HG03432 (cell line): ENCODE measurements at regions not wholly inside any gene's neighbourhood (a gene's known extent, or its start where the extent isn't known, plus 50 kb on each side); places are given as distances from the start of the nearest gene placed in this dataset.

Experiments
- ATAC-seq: cut with Tn5 transposase; IDR thresholded peaks from one replicate; pipeline ENCODE4 v1.9.1; 2021; ENCODE audit warnings: mild to moderate bottlenecking, moderate library complexity; ENCODE audit not compliant: unreplicated experiment

DNA sequence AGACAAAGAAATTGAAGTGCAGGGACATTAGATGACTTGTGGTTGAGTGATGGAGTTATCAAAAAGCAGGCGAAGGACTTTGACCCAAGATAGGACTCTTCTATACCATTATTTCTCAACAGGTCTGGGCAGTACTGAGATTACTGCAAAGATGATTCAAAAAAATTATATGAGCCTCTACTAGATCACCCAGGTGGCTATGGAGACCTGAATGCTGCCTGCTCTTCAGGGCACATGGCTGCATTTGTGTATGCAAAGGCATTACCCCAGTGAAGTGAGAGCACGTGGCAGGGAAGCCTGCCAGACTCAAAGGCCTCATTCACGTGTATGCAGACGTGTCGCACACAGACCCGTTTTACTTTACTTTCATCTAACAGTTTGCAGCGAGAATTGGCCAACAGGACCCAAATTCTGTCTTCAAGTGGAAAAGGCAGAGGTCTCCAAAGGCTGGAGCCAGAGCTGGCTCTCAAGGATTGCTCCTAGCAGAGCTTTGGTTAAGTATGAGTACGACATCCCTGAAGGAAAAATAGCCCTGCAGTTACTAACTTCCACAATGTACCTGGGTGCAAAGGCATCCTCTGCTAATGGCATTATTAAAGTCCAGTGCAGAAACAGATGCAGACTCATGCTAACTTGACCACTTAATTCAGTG lies 113.8 kb upstream of the ARMC2 start:
- no peak for ATAC-seq

DNA sequence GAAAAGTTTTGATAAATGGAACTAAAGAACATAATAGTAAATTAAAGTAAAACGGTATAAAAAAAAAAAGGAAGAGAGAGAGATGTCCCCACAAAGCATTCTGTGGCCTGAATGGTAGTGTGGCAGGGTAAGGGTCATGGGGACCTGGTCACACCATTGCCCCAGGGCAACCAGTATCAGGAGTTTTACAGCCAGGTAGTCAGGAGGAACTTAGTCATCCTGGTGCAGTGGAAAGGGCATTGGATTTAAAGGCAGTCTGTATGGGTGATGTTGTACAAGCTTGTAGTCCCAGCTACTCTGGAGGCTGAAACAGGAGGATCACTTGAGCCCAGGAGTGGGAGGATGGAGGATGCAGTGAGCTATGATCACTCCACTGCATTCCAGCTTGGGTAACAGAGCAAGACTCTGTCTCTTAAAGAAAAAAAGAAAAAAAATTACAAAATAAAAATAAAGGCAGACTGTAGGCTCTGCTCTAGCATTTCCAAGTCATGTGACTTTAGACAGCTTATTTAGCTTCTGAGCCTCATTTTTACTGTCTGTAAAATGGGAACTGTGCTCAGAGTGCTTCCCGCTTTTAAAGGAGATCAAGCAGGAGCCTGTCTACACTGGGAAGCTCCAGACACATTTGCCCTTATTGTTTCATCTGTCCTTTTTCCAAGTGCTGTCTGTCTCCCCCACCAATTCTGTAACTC lies 112.8 kb upstream of the ARMC2 start:
- ATAC-seq, result no peak

DNA sequence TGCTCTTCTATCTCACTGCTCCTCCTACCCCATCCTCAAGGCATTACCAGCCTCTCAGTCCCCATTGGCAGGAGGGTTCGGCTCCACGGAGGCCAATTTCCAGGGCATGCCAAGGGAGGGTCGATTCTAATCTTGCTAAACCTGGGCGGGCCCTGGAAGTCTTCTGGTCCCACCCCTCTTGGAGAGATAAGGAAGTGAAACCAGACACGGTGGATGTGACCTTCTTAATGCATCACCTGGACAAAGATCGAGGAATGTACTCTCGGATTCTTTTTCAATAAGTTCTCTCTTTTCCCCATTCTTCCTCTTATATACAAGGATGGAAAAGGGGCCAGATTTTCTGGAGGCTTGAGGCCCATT lies 112.2 kb upstream of the ARMC2 start:
- ATAC-seq, result no peak

DNA sequence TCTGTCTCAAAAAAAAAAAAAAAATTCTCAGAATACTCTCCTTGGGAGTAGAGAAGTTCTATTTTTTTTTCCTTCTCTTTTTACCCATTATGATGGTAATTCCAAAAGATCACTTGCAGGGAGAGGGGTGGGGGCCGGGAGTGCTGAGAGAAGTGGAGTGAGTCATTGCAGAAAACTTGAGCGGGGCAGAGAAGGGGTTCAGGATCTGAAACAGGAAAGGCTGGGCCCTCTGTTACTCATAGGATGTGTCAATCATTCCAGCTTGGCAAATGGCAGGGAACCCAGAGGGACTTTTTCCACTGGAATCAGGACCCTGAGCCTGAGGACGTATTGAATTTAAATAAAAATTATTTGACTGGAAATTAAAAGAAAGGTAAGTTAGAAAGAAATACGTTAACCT lies 111.4 kb upstream of the ARMC2 start:
- no peak for ATAC-seq

DNA sequence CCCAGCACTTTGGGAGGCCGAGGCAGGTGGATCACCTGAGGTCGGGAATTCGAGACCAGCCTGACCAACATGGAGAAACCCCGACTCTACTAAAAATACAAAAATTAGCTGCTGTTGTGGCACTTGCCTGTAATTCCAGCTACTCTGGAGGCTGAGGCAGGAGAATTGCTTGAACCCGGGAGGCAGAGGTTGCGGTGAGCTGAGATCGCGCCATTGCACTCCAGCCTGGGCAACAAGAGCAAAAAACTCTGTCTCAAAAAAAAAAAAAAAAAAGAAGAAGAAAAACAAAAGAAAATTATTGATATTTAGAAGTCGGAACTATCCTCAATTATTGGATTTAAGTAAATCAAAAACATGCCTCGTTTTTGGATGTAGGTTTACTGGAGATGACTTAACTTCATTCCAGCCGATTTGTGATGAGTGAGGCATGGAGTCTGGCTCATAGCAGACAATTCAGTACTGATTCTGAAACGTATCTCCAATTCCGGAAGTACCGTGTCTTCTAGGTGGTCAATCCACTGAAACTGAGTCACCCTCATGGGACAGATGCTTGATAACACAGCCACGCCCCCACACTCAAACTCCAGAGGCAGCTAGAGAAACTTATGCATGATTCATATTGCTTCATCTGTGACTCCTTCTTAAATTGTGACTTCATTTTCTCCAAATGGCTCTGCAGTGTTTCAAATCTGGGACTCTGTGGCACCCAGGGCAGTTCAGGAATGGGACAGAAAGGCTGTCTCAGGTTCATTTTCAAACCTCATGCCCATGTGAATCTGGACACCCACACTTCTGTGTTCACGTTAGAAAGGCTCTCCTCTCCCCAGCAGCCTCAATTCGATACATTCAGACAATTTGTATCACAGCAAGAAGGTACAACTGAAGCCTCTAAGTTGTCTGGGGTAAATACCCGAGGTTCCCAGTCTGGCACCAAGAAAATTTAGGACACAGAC lies 110.4 kb upstream of the ARMC2 start:
- no peak for ATAC-seq

DNA sequence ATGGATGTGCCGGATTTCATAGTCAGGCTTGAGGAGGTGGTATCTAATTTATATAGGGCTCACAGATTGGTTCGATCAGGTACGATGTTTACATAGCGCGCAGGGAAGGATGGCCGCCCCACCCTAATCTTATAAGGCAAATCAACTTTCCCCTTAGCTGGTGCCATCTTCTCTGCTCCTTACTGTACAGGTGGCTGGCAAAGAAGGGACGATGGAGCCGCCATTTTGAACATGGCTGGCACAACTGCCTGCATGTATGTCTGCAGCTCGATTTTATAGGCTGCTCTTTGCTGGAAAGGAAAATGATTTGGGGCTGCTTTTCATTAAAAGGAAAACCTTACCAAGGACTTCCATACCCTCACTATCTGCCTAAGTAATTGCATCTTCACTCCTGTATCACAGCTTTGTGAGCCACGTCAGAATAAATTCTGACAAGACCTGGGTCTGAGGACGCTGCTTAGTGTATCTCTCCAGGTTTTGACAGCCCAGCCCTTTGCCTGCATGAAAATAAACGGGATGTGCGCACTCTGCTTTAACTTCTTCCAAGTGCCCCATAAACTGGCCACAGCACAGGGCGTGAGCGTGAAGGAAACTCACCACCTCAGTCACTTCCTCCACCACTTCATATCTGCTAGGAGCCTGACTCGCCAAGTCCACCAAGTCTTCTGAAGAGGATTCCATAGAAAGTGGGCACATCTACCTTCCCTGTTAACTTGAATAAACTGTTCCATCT lies 109.4 kb upstream of the ARMC2 start:
- no peak for ATAC-seq

DNA sequence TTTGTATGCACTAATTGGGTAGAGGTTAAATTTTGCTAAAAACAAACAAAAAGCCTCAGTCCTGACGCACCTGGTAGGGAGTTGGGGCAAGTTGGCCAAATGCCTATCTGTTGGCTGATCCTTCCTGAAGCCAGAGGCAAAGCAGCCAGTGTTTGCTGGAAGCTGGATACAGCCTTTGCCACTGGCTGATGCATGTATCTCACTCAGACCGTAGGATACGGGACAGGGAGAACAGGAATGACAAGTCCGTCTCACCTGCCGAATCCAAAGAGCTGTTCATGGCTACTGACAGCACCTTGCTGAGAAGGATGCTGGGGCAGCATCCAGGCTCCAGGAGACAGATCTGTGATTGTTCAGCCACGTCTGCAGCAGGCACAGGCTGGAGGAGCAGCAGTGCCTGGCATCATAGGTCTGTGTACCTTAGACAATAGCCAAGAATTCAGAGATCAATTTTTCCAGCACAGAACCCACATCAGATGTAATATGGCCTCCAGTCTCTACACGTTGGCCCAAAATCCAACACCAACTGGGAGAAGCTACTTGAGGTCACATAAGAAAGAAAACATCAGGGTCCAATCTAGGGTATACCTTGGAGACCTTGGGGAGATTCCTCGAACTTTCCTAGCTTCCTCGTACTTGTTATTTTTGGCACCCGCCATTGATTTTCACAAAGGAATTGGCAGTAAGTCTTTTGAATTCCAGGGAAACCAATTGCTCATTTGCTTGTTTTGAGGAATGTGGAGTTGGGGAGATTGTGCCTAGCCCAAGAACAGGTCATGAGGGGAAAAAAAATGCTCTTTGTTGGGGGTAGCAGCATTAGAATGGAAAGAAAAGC lies 108.5 kb upstream of the ARMC2 start:
- no peak for ATAC-seq

DNA sequence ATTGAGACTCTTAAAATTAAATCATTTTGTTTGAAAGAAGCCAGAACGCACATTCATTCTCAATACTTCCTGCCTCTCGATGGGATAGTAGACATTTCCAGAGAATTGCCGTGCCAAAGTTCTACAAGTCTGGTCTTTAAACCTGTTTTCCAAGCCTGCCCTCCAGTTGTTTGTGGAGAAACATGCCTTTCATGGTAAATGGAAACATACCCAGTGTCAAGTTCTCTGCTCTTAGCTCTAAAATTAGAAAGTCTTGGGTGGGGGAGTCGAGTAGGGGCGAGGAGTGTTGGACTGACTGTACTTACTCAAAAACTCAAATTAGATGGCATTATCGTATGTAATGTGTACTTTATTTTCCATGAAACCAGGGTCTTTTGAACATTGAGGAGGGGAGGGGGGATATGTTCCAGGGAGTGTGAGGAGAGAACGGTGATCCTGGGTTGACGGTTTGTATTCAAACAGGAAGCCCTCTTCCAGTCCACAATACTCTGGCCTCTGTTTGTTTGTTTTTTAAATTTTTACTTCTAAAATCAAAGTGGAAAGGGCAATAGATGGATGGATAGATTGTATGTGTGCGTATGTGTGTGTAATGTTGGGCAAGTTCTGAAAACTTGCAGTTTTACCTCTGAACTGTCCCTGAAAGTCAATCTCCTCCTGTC lies 106.8 kb upstream of the ARMC2 start:
- ATAC-seq, result no peak

DNA sequence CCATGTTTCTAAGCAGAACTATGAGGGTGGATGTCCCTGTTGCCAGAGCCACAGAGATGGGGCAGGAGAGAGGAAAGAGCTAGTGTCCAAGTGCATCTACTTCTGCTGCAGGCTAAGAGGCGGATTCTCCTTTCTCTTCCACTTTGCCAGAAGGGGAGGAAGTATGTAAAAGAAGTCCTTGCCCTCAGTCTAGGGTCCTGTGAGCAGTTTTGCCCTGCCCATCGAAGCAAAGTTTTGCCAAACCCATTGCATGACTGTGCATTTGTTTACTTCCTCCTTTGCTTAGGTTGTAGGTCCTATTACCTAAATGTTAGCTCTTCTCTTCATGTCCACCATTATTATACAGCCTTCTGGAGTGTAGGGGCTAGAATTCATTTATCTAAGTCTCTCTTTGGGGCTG lies 106.2 kb upstream of the ARMC2 start:
- no peak for ATAC-seq

DNA sequence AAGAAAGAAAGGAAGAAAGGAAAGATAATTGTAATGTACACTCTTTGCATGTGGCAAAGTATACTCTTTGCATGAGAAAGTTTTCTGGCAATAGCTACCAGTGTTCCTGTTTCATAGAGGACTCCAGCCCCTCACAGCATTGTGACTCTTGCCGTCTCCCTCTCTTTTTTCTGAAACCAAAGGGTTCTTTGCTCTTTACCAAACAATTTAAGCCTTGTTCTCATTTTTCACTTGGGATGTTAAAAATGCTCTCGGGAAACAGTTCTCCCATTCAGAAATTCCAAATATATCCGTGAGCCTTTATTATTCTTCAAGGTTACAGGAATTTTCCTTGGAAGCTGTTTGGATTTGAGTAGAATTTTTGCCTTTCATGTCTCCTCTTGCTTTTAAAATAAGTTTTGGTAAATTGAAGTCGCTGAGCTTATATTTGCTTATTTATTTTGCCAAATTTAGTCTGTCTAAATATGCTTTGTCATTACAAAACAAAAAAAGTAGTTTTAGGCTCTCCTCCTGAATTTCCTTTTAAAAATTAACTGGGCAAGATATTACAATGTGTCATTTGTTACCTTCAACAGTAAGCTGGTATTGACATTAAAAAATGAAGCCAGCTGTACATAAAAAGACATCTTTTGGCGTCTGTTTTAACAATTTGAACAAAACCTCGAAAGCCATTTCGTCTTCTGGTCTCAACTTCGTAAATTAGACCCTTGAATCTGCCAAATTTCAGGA lies 103.8 kb upstream of the ARMC2 start:
- ATAC-seq, result no peak

DNA sequence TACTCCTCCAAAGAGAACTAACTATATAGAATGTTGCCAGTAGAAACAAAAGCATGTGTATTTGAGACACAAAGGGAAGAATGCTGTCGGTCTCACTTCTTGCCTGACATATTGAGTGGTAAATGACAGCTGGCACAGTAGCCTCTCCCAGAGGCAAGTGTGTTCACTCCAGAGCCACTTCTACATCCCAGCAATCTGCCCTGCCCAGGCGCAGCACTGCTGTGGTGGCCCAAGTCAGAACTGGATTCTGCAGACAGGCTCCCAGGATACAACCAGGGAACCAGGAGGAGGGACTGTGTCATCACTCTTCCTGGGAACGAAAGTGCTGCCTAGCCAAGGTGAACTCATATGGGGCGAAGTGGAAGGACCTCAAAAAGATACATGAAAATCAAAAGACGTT lies 103.2 kb upstream of the ARMC2 start:
- no peak for ATAC-seq

DNA sequence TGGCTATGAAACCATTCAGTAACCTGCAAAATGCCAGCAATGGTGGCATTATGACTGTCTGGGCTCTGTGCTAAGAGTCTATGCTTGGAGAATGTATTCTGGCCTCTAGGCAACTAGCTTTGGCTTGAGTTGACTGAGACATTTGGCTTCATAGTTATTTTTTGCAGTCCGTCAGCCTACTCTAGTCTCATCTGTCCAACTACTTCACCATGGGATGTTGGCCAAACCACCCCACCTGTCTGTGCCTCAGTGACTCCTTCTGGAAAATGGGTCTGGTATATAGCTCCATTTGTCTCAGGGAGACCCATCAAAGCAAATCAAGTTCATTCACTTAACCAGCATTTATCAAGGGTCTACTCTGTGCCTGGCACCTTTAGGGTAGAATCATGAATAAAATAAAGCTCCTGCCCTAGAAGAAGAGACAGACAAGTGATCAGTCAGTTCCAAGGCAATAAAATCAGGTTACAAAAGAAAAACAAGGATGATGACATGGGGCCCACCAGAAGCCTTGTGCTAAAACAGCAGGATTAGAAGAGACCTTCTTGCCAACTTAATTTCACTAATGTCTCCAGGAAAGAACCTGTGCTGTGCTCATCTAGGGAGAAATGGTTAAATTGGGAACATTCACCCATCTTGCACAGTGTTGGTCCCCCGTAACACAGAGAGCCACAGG lies 102.4 kb upstream of the ARMC2 start:
- ATAC-seq, result no peak

DNA sequence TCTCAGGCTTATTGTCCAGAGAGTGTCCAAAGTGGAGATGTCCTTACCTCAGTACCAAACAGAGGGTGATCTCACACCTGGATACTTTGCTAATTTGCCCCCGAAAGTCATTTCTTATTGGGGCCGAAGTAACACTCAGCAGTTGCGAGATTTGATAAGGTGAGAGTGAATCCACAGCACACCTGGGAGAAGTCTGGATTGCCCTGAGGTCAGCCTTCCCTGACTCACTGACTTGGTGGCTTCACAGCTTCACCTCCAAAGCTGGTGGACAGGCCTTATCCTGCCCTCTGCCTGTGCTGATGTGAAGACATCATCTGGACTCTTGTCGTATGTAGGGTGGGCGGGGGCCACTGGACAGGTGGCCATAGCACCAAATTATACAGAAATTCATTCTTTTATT lies 101.9 kb upstream of the ARMC2 start:
- ATAC-seq, result no peak

DNA sequence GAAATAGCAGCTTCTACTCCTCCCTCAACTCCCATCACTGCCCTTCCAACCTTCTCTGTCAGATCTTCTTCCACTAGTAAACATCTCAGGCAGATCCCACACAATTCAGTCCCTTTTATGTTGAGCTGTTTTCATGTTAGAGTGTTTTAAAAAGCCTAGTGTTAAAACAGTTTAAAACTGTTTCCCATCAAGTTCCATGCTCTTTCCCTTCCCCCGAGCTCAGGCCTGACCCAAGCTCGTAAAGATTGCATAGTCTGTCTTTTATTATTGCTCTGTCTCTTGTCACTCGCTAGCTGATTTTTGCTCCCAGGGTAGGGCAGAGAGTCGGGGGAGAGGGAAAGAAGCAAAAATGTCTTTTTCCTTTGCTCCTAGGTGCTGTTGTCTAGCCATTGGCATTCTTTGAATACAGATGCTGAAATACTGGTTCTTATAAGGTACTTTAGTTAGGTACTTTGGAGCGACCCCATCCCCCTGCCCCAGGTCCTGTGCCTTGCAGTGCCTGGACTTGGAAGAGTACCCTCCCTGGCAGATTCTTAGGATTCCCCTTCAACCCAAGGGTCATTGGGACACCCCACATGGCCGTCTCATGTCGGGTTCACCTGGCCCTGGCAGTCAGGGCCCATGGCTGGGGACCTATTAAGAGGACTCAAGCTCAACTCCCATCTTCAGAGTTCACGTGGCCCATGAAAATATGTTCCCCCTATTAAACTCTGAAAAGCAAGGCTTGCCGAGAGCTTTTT lies 101.2 kb upstream of the ARMC2 start:
- no peak for ATAC-seq

DNA sequence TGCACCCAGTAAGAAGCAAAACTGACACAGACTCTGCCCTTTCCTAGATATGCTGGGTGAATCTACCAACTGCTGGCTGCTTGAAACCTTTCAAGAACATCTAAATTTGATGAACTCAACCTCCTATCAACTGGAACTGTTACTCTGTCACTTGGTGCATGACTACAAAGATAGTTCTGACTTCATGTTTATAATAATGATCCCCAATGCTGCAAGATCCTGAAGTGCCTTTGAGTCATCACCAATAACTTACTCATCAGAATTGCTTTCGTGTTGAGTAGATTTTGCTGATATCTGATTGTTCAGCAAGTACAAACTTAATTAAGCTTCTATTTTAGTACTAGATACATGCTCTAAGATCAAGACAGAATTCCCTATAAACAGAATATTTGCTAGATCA lies 100.2 kb upstream of the ARMC2 start:
- ATAC-seq, result no peak

DNA sequence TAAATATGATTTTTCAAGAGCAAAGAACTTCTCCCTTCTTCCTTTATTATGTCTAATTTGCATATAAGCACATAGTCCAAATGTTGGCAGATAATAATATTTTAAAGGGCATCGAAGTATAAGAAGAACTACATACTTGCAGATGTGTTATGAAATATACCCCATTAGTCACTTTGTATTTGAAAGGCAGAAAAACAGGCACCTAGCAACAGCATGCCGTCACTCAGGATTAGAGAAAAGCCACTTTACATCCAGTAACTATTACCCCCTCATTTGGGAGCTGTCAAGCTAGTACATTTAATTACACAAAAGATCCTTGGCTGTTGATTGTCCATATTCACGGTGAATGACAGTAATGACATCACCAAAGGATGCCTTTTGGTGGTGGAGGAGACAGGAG lies 99.3 kb upstream of the ARMC2 start:
- no peak for ATAC-seq

DNA sequence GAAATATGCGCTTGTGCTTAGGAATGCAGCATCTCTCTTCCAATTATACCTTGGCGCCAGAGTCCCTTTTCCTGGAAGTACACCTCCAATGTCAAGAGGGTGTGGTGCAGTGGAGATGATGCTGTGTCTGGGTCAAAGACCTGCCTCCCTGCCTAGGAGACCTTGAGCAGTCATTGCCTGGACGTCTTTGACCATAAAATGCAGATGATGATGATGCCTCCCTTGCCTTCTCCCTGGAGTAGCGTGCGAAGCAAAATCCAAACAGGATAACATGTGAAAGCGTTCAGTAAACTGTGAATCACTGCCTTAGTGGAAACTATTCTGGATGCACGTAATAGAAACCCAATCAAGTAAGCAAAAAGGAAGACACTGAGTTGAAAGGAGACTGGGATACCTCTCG lies 97.4 kb upstream of the ARMC2 start:
- no peak for ATAC-seq

DNA sequence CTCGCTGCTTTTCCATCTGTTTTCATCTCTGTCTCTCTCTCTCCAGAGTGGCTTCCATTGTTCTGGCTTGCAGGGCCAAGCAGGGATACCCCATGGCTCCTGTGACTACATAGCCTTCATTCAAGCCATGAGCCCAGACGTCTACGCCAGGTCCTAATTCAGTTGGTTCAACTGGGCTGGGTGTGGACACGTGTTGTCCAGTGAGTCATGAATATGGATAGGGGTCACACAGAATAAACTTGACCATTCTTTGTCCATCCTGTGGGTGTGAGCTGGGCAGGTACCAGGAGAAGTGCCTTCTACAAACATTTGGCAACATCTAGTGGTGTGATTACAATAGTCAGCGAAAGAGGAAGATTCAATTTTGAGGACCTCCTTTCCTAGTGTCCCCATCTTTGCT lies 96.9 kb upstream of the ARMC2 start:
- no peak for ATAC-seq
